HPDE6-E6E7 (cell line): ENCODE measurements at regions not wholly inside any gene's neighbourhood (a gene's known extent, or its start where the extent isn't known, plus 50 kb on each side); places are given as distances from the start of the nearest gene placed in this dataset.
A peak's percentile ranks its signal among the peaks of the same experiment; 100 is the strongest.
"Not testable (repeated sequence)": the region's sequence is repeated elsewhere in the genome, so short reads cannot be mapped to it uniquely, and the experiment has no call there.

Source experiments
- DNase-seq: peaks from one replicate; pipeline ENCODE4 v3.0.0; 2011; ENCODE audit warnings: missing footprints; ENCODE audit errors: extremely low spot score

DNA sequence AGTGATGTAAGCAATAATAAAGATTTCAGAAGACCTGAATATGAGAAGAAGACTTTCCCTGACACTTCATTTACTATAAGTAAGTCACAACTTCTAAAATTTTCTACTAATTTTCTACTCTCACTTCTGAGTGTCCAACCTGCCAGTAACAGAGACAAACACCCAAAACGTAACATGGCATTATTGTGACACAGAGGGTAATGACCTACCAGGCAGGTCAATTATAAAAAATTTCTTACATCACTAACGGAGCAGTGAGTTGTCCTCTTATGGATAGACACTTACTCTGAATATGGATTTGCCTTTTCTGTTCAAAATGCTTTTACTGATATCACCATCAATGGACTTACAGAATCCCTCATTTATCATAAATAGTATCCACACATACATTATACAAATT is 405.9 kb upstream of the MAGEB16 start:
- no peak for DNase-seq

- DNase-seq, result peak; percentile 2
Measured at GRCh38 chrX:35406386-35406785, 391.8 kb upstream of the MAGEB16 start.

GRCh38 chrX:35416782-35417181 is 381.4 kb upstream of the MAGEB16 start:
- no peak for DNase-seq

DNA sequence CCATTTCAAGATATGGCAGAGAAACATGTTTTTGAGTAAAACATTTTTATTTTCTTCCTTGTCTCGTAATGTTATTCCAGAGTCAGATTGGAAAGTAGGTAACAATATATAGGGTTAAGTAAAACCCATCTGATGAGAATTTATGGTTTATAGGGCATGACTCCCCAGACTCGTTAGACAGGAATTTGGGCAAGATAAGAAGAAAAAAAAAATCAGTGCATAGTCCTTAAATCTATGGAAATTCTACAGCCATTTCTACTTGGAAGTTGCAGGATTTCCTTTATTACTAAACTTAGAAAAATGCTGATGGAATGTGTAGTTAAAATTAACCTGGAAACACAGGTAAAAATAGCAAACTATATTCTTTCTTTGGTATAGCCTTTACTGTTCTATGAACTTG is 366.1 kb upstream of the MAGEB16 start:
- no peak for DNase-seq

DNA sequence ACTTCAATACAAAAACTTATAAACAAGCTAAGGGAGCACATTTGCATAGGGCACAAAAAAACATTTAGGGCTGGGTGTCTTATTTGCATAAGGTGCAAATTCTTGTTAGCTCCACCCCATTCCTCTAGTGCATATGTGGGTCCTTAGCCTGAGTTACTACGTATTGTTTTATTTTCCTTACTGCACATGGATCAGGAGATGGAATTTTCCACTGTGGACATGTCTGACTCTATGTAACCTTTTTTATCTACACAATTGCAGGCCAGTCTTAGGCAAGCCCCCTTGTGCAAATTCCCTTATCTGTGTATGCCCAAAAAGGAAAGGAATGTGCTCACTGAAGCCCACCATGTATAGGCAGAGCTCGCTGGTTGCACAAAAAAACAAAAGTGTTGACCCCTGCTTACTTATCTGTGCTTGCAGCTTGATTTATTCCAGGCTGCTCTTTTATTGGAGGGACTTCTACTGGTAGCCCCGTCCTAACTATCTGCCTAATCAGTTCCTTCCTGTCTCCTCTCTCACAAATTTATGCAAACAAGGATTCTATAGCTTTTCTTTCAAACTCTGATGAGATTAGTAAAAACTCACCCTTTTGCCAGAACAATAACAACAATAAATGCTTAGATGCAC is 359.0 kb upstream of the MAGEB16 start:
- DNase-seq, result no peak

DNA sequence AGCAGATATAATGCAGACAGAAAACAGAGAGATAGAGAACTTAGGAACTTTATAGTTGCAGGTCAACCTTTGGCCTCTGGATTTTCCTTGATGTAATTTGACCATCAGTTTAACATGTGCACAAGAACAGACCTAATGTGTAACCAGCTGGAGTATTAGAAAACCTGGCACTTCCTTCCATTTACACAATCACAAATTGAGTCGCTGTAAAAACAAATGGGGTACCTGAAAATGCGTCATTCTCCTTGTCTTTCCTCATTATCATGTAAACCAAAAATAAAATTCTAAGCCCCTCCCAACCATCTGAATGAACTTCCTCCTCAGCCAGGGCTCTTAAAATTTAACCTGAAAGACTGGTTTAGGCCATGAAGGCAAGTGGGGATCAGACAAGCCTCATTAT is 358.4 kb upstream of the MAGEB16 start:
- no peak for DNase-seq

DNA sequence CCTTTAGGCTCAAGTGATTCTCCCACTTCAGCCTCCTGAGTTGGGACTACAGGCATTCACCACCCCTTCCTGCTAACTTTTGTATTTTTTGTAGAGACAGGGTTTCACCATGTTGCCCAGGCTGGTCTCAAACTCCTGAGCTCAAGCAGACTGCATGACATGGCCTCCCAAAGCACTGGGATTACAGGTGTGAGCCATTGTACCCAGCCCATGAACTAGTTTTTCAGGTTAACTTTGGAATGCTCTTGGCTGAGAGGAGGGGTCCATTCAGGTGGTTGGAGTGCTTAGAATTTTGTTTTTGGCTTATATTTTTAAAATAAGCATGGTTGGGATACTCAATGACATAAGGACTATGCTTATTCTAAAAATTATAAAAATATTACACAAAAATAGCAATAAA is 355.7 kb upstream of the MAGEB16 start:
- no peak for DNase-seq

- DNase-seq, result not testable (repeated sequence)
Measured at GRCh38 chrX:35443091-35443582, 355.0 kb upstream of the MAGEB16 start.

DNA sequence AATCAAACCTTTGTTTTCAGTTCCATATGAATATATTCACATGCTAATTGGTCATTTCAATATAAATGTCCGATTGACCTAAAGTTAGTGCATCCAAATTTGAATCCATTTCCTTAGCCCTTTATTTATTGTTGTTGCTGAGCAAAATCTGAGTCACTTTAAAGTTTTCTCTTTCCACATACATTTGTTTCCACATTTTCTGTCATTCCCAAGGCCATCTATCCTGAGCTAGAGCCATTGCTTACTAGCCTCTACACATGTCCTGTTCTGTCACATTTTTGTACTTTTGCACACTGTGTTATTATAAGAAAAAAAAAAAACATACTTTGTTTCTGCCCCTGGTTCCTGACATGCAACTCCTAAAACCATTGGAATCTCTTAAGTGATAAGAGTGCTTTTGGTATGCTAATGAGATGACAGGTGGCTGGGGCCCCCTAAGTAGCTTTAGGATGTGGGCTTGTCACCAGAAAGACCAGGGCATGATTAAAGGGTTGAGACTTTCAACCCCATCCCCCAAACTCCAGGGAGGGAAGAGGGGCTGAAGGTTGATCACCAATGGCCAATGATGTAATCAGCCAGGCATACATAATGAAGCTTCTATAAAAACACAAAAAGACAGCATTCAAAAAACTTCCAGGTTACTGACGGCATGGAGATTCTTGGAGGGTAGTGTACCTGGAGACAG is 353.3 kb upstream of the MAGEB16 start:
- no peak for DNase-seq

DNA sequence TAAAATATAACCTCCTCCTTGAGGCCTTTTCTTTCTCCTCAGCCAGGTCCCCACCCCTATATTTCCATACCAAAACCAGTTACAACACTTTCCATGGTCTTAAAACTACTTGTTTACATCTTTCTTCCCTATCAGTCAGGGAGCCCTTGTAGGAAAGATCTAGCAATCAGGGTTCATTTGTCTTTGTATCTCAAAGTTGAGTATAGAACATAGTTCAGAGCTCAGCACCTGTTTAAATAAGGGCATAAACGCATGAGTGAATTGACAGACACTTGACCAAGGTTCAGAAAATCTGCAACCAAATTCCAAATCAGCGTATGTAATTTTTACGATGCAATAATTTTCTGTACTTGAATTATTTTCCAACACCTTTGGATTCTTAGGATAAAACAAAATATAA is 352.2 kb upstream of the MAGEB16 start:
- DNase-seq, result no peak

GRCh38 chrX:35456891-35457290 is 341.3 kb upstream of the MAGEB16 start:
- no peak for DNase-seq

DNA sequence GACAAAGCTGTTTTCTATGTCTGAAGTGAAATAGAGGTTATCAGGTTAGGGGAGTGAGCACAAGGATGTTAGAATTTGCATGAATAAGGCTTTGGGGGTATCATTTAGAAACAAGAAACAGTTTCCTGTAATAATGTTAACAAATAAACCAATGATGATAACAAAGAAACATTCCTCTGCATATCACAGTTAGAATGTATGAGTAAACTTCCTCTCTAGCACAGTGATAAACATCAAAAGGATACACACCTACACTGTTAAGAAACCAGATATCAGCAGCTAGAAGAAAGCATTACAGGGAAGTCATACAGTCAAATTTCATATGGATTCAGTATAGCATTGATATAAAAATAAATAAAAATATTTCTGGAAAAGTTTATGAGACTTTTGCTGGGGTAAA is 340.0 kb upstream of the MAGEB16 start:
- no peak for DNase-seq

DNA sequence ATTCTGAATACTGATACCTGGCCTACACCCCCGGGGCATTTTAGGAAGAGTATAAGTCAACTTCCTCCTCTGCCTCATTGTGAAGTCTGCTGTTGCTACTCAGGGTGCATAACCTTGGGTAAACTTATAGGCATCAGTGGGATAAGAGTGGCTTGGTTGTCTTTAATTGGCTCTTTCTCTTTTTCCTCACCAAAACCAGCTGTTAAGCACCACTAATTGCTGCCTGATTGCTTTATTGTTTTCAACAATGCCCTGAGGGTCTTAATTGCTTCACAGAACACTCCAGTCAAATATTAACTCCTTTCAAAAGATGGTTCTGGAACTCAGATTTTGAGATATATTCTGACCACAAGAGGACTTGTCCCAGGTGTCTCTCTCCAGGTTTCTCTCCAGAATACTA is 337.0 kb upstream of the MAGEB16 start:
- no peak for DNase-seq

- DNase-seq, result not testable (repeated sequence)
Measured at GRCh38 chrX:35496671-35497070, 301.5 kb upstream of the MAGEB16 start.

GRCh38 chrX:35497453-35497852 is 300.7 kb upstream of the MAGEB16 start:
- DNase-seq, result not testable (repeated sequence)

- no peak for DNase-seq
Measured at GRCh38 chrX:35499071-35499862, 298.9 kb upstream of the MAGEB16 start.

DNA sequence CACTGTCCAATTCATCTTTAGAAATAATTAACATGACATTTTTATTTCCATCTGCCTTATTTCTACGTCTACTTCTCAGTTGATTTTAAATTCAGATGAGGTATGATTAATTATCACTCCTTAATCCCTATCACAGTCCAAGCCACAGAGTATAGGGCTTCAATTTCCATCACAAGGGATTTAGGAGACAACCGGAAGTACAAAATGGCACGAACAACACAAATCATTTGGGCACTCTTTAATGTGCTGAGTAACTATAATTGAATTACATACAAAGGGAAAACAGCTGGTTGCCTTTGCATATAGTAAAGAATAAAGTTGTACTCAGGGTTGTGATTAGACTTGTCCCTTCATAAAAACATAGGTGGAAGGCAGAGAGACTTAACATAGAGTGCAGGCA is 290.4 kb upstream of the MAGEB16 start:
- DNase-seq, result no peak

- not testable (repeated sequence) for DNase-seq
Measured at GRCh38 chrX:35548003-35548402, 250.1 kb upstream of the MAGEB16 start.

DNA sequence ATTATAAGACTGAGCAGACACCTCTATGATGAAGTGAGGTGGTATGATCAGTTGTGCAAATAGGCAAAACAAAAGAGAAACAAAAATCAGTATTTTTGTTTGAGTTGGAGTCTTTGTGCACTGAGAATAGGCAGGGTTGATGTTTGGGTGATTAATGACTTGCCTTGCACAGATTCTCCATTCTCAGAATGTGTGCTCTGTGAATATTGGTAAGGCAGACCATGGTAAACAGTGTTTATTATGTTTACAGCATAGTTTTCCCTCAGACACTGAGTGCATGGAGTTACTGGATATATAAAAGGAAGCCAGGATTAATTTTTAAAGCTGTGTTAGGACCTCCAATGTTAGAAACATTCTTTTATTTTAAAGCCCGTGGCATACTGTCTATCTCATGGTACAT is 240.2 kb upstream of the MAGEB16 start:
- DNase-seq, result no peak

DNA sequence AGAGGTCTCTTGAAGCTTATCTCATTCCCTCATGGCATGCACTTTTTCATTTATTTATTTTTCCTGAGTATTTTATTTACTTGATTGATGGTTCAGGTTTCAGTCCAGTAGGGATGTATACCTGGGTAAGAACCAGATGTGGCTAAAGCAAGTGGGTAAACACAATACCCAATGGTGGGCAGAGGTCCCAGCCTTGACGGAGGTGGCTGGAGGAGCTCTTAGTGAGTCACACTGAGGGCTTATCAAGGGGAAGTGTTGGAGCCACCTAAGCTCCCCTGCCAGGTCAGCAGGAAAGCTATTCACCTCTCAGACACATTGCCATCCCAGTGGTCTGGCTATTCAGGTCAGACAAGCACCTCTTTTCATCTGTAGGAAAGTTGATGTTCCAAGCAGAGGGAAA is 236.2 kb upstream of the MAGEB16 start:
- DNase-seq, result no peak

DNA sequence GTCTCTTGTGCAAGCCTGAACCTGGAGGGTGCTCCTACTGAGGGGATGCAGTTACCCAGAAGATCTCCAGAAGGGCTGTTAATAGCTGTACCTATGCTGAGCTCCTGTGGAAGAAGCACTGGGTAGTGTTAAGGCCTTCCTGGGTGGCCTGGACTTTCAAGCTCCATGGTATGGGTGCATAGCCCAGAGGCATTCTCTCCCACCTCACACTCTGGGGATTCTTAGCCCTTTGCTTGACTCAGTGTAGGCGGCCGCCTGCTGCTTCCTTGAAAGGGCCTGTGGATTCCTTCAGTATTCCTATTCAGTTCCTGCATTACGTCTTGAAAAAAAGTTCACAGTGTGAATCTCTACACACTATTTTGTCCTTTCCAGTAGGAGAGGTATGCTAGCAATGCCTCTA is 235.7 kb upstream of the MAGEB16 start:
- no peak for DNase-seq

- DNase-seq, result no peak
Measured at GRCh38 chrX:35590210-35590609, 207.9 kb upstream of the MAGEB16 start.

DNA sequence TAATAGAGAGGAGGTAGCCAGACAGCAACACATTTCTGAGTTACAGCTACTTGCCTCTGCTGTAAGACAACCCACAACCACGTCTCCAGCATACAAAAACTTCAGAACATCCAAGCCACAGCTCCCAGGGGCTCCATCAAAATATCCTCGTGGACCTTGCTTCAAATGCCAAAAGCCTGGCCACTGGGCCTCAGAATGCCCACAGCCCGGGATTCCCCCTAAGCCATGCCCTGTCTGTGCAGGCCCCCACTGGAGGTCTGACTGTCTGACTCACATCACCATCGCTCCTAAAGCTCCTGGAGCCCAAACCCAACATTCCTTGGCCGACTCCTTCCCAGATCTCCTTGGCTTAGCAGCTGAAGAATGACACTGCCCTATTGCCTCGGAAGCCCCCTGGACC is 186.6 kb upstream of the MAGEB16 start:
- not testable (repeated sequence) for DNase-seq
